Right forelimb (tissue), 1 donor: ENCODE measurements at regions not wholly inside any gene's neighbourhood (a gene's known extent, or its start where the extent isn't known, plus 50 kb on each side); places are given as distances from the start of the nearest gene placed in this dataset.
"Not testable (repeated sequence)": the region's sequence is repeated elsewhere in the genome, so short reads cannot be mapped to it uniquely, and the experiment has no call there.

ENCODE experiments used
- DNase-seq: peaks from one replicate; pipeline ENCODE4 v3.0.0-alpha.2; 2018

DNA sequence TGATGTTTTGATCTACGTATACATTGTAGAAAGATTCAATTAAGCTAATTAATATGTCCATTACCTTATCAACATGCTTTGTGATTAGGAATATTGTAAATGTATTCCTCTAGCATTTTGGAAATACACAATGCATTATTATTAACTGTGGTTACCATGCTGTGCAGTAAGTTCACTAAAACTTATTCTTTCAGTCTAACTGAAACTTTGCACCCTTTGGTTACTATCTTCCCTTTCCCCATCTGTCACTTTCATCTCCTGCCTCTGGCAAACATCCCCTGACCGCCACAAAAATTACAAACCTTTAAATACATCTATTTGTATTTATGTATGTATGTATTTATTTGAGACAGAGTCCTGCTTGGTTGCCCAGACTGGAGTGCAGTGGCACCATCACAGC, 388.0 kb downstream of the NYAP2 start:
- DNase-seq: no peak

DNA sequence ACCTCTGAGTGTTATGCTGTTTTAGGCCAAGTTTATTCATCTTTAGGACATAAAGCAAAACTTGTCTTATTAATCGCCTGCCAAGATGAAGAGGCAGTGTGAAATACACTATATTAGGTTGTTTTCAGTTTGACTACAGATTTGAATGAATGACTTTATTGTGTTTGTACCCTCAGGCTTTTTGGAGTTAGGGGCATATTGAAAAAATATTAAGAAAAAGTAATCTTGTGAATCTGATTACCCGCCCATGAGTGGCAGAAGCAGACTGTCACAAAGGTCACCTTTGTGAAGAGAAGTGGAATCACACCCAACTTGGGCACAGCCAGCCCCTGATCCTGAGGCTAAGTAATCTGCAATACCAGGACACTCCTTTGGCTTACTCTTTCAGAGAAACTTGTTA, 382.5 kb downstream of the NYAP2 start:
- DNase-seq: no peak

DNA sequence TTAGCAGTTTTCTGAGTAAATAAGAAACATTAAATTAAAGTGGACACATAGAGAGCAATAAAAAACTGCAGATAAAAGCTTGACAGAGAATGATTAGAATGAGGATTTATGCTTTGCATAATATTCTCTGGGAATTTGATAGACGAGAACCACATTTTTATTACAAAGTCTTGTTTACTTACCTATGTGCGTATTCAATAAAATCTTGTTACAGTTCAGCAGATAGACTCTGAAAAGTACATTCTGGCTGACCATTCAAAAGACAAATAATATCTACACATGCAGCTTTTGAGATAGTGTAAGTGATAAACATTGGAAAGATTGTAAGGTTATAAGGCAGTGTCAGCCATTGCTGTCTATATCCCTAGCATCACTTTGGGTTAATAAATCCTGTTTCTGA, 381.6 kb downstream of the NYAP2 start:
- DNase-seq: no peak

DNA sequence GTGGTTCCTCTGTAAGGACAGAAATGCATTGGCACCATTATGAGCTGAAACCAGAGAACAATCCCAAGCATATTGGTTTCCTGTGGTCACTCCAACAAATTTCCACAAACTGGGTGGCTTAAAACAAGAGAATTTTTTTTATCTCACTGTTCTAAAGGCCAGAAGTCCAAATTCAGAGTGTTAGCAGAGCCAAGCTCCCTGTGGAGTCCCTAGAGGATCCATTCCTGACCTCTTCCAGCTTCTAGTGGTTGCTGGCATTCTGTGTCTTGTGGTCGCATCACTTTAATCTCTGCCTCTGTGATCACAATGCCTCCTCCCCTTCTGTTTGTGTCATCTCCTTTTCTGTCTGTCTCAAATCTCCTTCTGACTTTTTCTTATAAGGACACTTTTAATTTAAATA, 380.3 kb downstream of the NYAP2 start:
- DNase-seq: no peak

DNA sequence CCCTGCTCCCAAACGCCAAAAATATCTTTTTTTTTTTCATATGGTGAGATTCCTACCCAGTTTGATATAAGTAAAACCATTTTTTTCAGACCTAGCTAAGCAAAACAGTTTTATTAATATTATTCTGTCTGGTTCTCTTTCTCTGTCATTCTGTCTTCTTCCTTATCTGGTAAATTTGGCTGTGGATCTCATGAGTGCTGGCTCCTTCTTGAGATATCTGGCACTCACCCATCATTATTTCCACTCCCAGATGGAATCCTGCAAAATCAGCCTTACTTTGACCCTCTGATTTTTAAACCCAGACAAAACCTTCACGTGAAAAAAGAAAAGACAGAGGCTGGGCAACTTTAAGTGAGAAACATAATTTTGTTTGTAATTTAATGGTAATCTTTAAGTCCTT, 373.6 kb downstream of the NYAP2 start:
- DNase-seq: no peak

DNA sequence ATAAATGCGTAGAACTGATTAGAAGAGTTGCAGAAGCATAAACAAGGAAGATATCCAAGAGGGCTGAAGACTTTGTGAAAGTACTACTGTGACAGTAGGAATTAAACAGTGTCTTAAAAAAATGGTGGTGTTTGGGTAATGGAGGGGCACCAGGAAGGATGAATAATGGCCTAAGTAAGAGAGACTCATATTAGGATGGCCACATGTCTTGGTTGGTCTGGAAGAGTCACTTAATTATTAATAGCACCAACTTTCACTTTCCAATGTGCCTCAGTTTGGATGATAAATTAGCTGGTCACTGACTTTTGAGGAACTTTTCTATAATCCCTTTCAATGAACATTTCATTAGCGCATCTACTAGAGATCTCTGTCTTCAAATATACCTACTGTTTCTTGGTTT, 372.2 kb downstream of the NYAP2 start:
- DNase-seq: no peak

DNA sequence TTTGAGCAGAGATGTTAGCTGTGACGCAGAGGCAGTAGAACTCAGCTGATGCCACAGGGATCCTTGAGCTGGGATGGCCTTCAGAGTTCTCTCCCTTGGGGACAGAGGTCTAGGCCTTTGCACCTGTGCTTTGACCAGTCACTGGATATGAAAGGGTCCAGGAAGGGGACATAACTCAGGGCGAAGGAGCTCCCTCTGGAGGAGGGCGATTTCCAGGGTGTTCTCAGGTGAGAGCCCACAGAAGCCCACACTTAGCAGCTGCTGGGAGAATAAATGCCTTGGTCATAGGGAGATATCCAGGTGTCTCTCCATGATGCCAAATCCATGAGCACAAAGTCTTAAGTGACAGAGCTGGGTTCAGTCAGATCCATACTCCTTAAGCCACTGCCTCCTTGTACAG, 369.2 kb downstream of the NYAP2 start:
- no peak for DNase-seq

DNA sequence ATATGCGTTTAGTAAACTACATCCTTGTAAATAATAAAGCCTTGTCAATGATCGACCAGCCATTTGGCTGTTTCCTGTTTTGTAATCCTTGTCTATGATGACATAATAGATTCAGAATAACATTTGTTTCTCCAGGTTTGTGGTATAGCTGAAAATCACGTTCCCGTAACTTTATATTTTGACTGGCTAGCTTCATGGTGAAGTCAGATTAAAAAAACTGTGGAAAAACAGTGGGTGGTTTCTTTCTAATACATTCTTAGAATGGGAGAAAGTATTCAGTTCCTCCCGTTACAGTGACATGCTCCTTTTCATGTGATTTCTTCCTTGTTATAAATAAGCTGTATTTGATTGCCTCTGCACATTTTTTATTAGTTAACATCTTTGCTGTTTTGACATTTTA, 366.9 kb downstream of the NYAP2 start:
- DNase-seq: no peak

DNA sequence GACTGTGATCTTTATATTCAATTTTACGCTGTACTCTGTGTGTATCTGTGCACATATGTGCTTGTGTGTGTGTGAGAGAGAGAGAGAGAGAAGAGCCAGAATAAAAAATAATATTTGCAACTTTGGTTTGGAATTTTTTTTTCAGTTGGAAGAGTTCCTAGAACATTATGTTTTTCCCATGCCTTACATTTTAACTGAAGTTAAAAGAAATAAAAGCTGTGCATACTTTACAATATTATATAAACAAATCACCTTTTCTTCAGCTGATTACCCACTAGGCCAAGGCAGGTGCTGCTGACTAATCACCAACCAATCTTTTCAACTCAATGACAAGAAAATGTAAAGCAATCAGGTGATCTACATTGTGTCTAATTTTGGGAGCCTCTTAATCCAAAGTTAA, 366.3 kb downstream of the NYAP2 start:
- no peak for DNase-seq

DNA sequence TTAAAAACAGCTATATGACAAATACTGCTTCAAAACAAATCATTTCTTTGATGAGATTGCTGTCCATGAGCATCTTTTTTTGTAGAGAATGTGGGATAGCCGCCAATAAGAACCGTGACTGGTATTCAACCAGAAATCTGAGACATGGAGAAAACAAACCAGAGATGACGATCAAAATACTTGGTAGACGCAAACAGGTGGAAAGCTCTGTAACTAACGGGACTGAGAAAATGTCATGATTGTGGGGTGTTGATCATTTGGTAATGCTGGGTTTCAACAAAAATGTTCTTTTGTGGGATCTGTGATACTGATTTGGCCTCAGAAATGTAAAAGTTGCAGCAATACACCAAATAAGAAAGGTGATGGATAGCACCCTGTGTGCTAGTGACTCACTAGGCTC, 364.8 kb downstream of the NYAP2 start:
- DNase-seq: no peak

DNA sequence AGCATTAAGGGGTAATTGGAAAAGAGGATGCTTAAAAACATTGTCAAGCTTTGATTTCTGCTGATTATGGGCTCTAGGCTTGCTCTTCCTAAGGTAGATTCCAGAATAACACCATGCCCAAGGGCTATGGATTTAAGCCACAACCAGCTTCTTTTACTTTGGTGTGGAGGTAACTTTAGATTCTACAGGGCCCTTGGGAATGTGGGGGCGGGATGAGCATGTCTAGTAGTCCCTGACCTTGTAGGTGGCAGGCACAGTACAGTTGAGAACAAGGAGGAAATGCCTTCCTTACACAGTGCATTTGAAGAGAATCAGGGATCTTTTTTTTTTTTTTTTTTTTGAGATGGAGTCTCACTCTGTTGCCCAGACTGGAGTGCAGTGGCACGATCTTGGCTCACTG, 364.2 kb downstream of the NYAP2 start:
- DNase-seq: no peak

DNA sequence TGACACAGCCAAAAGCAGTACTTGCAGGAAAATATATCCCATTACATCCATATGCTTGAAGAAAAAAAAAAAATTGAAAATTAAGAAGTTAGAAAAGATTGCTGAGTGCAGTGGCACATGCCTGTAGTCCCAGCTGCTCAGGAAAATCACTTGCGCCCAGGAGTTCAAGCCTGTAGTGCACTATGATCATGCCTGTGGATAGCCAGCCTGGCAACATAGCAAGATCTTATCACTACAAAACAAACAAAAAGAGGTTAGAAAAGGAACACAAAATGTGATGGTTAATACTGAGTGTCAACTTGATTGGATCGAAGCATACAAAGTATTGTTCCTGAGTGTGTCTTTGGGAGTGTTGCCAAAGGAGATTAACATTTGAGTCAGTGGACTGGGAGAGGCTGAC, 361.9 kb downstream of the NYAP2 start:
- no peak for DNase-seq

DNA sequence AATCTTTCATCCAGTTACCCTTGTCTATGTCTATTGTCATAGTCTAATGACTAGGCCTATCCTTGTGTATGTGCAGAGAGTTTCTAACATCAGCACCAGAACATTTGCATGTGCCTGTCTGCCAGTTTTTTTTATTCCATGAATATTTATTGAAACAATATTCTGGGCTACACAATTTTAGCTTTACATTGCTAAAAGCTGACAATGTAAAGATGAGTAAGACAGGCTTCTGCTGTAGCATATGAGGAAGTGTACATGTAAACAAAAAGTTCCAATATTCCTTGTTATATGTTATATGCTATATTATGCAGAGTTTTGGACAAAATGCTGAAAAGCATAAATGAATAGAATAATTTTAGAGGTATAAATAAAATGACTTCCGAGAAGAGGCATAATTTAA, 357.7 kb downstream of the NYAP2 start:
- no peak for DNase-seq

DNA sequence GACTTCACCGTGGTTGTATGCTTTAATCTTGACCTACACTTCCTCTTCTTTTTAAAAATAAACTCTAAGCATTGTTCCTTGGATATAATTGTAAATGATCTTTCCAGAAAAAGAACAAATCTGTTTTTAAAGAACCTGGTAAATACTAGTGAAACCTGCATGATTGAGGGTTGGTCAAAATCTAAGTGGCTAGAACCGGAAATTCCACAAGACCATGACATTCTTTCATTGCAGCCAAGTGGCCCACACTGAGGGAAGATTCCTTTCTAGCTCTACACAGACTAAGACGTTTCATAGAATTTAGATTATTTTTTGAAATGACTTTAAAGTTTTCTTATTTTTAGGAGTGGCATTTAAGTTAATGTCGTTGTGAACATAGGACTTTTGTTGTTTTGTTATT, 356.7 kb downstream of the NYAP2 start:
- no peak for DNase-seq

DNA sequence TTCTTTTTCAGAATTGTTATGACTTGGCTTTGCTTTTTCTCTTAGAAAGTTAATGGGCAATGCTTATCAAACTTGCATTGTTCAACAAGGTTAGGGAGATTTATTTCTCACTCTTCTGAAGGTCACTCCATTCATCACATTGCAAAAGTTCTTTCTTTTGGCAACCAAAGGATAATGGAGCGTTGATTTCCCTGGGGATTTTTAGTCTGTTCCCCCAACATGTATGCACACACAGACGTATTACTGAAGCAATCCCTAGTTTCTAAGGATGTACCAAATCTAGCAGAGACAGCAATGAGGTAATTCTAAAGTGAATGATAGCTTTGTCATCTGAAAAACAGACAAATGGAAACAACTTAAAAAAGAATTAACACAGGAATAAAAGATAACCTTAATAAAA, 349.1 kb downstream of the NYAP2 start:
- DNase-seq: no peak

DNA sequence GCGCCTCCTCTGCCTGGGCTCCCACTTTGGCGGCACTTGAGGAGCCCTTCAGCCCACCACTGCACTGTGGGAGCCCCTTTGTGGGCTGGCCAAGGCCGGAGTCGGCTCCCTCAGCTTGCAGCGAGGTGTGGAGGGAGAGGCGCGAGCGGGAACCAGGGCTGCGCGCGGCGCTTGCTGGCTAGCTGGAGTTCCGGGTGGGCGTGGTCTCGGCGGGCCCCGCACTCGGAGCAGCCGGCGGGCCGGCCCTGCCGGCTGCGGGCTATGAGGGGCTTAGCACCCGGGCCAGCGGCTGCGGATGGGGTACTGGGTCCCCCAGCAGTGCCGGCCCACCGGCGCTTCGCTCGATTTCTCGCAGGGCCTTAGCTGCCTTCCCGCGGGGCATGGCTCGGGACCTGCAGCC, 344.5 kb downstream of the NYAP2 start:
- DNase-seq: not testable (repeated sequence)

DNA sequence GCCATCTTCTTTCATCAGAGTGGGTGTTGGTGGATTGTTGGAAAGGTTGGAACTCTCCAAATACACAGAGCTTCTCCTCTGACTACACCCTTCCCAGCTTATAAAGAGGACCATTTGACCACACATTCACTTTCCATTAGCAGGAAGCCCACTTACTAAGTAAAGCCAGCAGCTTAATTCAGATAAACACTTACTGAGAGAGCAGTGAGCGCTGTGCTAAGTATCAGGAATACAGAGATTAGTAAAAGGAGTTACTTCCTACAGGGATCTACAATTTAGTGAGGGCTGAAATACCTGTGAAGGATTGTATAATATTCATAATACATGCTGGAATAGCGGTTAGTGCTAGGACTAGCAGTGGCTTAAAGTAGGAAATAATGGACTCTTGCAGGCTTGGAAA, 343.0 kb downstream of the NYAP2 start:
- DNase-seq: no peak

DNA sequence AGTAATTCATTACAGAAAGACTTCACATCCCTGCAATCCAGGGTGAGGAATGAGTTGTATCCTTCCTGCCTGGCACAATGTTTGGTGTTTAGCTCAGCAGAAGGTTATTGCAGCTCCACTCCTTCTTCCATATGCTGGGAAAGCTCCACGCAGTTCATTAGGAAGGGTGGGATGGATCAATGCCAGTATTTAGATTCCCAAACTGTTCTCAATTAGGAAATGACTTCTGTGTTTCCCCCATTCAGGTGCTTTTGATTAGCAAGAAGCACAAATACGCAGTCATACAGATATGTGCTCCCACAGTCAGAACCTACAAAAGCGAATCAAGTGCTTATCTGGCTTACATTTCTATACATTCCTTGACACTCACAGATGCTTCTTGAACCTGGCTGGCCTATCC, 340.6 kb downstream of the NYAP2 start:
- DNase-seq: no peak

DNA sequence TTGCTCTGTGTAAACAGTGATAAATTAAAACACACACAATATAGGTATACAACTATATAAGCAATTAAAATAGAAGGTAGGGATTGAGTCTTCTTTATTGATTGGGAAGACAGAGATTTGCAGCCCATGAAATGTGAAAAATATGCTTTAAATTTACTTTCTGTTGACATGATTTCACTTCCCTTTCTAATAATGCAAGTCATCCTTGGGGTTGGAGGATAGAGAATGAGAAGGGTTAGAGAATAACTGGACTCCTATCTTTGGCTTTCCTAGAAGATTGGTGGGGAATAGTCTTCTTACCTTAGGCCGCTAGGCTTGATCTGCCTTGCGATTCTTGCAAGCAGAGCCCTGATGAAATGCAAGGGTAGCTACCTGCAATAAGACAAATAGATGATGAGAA, 339.8 kb downstream of the NYAP2 start:
- no peak for DNase-seq

DNA sequence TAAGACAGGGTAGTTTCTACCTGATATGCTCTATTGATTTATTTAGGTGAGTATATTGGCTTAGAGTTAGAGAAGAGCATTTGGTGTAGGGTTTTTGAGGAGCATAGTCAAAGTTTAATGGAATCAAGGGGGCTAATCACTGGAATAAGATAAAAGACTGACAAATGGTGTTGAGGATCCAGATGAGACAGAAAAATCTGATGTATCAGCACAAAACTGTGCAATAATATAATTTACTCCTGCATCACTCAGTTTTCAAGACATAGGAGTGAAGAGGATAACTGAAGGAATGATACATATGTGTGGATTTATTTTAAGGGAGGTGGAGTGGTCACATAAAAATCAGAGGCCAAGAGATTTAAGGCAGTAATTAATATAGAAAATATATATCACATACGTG, 339.2 kb downstream of the NYAP2 start:
- no peak for DNase-seq

DNA sequence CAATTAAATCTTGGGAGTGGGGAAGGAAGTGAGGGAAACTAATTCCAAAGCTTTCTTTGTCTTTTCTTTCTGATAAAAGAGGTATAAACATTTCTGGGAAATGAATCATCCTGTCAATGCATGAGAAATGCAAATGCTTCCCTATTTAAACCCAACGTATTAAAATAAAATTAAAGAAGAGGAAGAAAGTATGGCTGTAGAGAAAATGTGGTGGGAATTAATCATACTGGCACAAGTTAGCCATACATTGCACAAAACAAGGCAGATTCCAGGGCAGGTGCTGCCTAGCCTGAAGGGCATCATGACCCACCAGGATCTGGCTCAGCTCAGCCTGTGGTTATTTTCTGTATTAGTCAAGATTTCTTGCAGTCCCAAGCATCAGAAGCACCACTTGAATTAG, 338.0 kb downstream of the NYAP2 start:
- DNase-seq: no peak

DNA sequence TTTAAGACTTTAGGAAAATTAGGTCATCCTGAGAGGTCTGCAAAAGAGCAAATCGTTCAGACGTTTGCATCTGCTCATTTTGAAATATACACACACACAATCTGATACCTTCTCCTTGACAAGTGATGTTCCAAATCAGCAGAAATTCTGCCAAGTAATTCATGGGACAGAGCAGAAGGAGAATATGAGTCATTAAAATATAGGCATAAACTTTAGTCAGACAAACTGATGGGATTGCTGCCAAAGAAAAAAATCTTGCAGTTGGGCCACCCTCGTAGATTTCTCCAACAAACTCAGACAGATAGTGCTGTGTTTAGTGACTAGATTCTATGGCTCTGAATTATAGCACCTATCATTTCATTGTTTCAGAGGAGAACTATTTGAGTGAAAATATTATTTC, 336.3 kb downstream of the NYAP2 start:
- no peak for DNase-seq

DNA sequence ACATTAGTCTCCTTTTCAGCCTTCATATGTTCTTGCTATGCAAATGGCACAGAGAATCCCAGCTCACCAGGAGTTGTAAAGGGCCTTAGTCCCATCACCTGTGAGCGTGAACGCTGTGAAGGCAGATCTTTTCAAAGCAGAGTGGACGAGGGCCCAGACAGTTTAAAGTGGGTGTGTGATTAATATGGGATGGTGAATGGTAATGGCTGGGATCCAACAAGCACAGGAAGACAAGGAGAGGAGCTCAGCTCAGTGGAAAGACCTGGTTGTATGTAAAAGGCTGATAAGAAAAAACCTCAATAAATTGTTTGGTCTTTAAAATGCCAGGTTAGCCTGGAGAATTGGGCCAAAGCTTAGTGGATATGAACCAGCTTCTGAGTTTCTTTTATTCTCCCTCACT, 326.2 kb downstream of the NYAP2 start:
- no peak for DNase-seq
